IMR-90 (cell line): ENCODE measurements at regions not wholly inside any gene's neighbourhood (a gene's known extent, or its start where the extent isn't known, plus 50 kb on each side); places are given as distances from the start of the nearest gene placed in this dataset.

Source experiments
- ATAC-seq: fragments of 200-7000 bp; cut with Tn5 transposase; 2 replicates; pipeline ENCODE4 v1.9.1; 2020; ENCODE audit warnings: low read depth, mild to moderate bottlenecking, moderate library complexity
- BruUV-seq: library from RNA; stranded (reverse); fragments of 400-500 nt; replicated peaks from 2 replicates; lab custom pipeline; 2021; lab: Mats Ljungman, UMichigan
- CTCF ChIA-PET: fragments of 300-600 bp; formaldehyde crosslinking; extraction: SDS; loops from one replicate; lab custom pipeline; 2021; ENCODE audit warnings: antibody characterized with exemption; lab: Yijun Ruan, JAX
- POLR2A ChIA-PET: fragments of 300-600 bp; sonication (Branson Sonifier 250); formaldehyde crosslinking; loops from one replicate; lab custom pipeline; 2022; ENCODE audit warnings: antibody characterized with exemption; ENCODE audit not compliant: unreplicated experiment; lab: Charles Lee
- DNase-seq: peaks from one replicate; pipeline ENCODE4 v3.0.0; 2013
- H2AFZ ChIP-seq: replicated peaks from 2 replicates; pipeline ENCODE3; 2013; ENCODE audit warnings: low read length, mild to moderate bottlenecking; ENCODE audit not compliant: poor library complexity
- H2AK5ac ChIP-seq: 2 replicates; pipeline ENCODE4 v1.6.1; 2013; ENCODE audit warnings: low read depth, low read length, inconsistent platforms
- H2AK9ac ChIP-seq: replicated peaks from 2 replicates; pipeline ENCODE3; 2013; ENCODE audit warnings: mild to moderate bottlenecking, low read depth, low read length, moderate library complexity; ENCODE audit not compliant: poor library complexity
- H2BK120ac ChIP-seq: 2 replicates; pipeline ENCODE4 v1.6.1; 2013; ENCODE audit warnings: low read depth, low read length, inconsistent platforms
- H2BK15ac ChIP-seq: 3 replicates; pipeline ENCODE4 v1.6.1; 2013; ENCODE audit warnings: low read depth, low read length, inconsistent platforms
- H2BK20ac ChIP-seq: 2 replicates; pipeline ENCODE4 v1.6.1; 2013; ENCODE audit warnings: low read depth, mild to moderate bottlenecking, inconsistent platforms, low read length, moderate library complexity
- H2BK5ac ChIP-seq: 2 replicates; pipeline ENCODE4 v1.6.1; 2013; ENCODE audit warnings: mild to moderate bottlenecking, low read depth, low read length, inconsistent platforms; ENCODE audit not compliant: poor library complexity, severe bottlenecking
- H3K14ac ChIP-seq: replicated peaks from 2 replicates; pipeline ENCODE4 v1.6.1; 2013; ENCODE audit warnings: low read depth, low read length, inconsistent platforms
- H3K18ac ChIP-seq: 2 replicates; pipeline ENCODE4 v1.6.1; 2013; ENCODE audit warnings: low read depth, low read length, control low read depth
- H3K23ac ChIP-seq: 2 replicates; pipeline ENCODE4 v1.6.1; 2013; ENCODE audit warnings: low read depth, low read length, inconsistent platforms
- H3K27ac ChIP-seq: 2 replicates; pipeline ENCODE4 v1.5.1; 2013; ENCODE audit warnings: mild to moderate bottlenecking, control low read depth, low read length; ENCODE audit not compliant: insufficient read depth
- H3K27me3 ChIP-seq: 2 replicates; pipeline ENCODE4 v1.6.1; 2013; ENCODE audit warnings: low read length; ENCODE audit not compliant: control insufficient read depth, insufficient read depth
- H3K36me3 ChIP-seq: 2 replicates; pipeline ENCODE4 v1.6.1; 2013; ENCODE audit warnings: low read length, mixed read lengths; ENCODE audit not compliant: control insufficient read depth, insufficient read depth
- H3K4ac ChIP-seq: 2 replicates; pipeline ENCODE4 v1.6.1; 2013; ENCODE audit warnings: low read depth, low read length, inconsistent platforms
- H3K4me1 ChIP-seq: 2 replicates; pipeline ENCODE4 v1.6.1; 2013; ENCODE audit warnings: low read length, mixed read lengths; ENCODE audit not compliant: control insufficient read depth, insufficient read depth
- H3K4me2 ChIP-seq: 2 replicates; pipeline ENCODE4 v1.6.1; 2013; ENCODE audit warnings: low read depth, mild to moderate bottlenecking, control low read depth, low read length, moderate library complexity
- H3K4me3 ChIP-seq: 2 replicates; pipeline ENCODE4 v1.5.1; 2013; ENCODE audit warnings: low read depth, mild to moderate bottlenecking, control low read depth, low read length, moderate library complexity; ENCODE audit not compliant: insufficient read depth
- H3K56ac ChIP-seq: 2 replicates; pipeline ENCODE4 v1.6.1; 2013; ENCODE audit warnings: low read length, inconsistent platforms; ENCODE audit not compliant: insufficient read depth; ENCODE audit errors: extremely low read depth
- H3K79me1 ChIP-seq, 2 experiments: 2 replicates each; pipeline ENCODE4 v1.6.1; 2013; ENCODE audit warnings: low read length in 2 of 2, inconsistent platforms in 1 of 2, low read depth in 1 of 2
- H3K9ac ChIP-seq: 2 replicates; pipeline ENCODE4 v1.6.1; 2013; ENCODE audit warnings: low read depth, low read length, control low read depth
- H3K9me1 ChIP-seq: 2 replicates; pipeline ENCODE4 v1.6.1; 2013; ENCODE audit warnings: low read length, inconsistent platforms; ENCODE audit not compliant: insufficient read depth
- H3K9me3 ChIP-seq: 2 replicates; pipeline ENCODE4 v1.6.1; 2013; ENCODE audit warnings: low read length; ENCODE audit not compliant: control insufficient read depth, insufficient read depth
- H4K20me1 ChIP-seq: 2 replicates; pipeline ENCODE4 v1.6.1; 2013; ENCODE audit warnings: low read length, inconsistent platforms; ENCODE audit not compliant: insufficient read depth
- H4K5ac ChIP-seq: 2 replicates; pipeline ENCODE4 v1.6.1; 2013; ENCODE audit warnings: mild to moderate bottlenecking, low read depth, low read length, control low read depth
- H4K8ac ChIP-seq, 2 experiments: 2 replicates each; pipeline ENCODE4 v1.6.1; 2013; ENCODE audit warnings: low read depth in 2 of 2, low read length in 2 of 2, control low read depth in 1 of 2, inconsistent platforms in 1 of 2
- H4K91ac ChIP-seq: 2 replicates; pipeline ENCODE4 v1.6.1; 2013; ENCODE audit warnings: low read depth, low read length, inconsistent platforms; ENCODE audit not compliant: insufficient read depth
- CEBPB ChIP-seq: IDR thresholded peaks from 2 replicates; pipeline ENCODE4 v1.6.1; 2012; ENCODE audit warnings: low read depth, low read length, improper control_type of control experiment
- MXI1 ChIP-seq: IDR thresholded peaks from 2 replicates; pipeline ENCODE4 v1.6.1; 2012; ENCODE audit warnings: low read depth, mild to moderate bottlenecking, low read length, moderate library complexity, borderline replicate concordance
- RFX5 ChIP-seq: IDR thresholded peaks from 2 replicates; pipeline ENCODE4 v1.8.0; 2012; ENCODE audit warnings: low read depth, mild to moderate bottlenecking, low read length, moderate library complexity
- WGBS, 2 experiments: methylation state at CpG; one replicate each; pipeline versions ENCODE4 v1.1.5 to v1.1.7; 2013; ENCODE audit warnings: missing lambda C conversion rate in 2 of 2; ENCODE audit not compliant: insufficient read length in 1 of 2; ENCODE audit errors: extremely low coverage in 2 of 2; 5-methylcytosine and 5-hydroxymethylcytosine counted together
- dilution Hi-C: fragments of 300-500 bp; cut with HindIII; formaldehyde crosslinking; loops from one replicate; pipeline ENCODE4 v1.14.3; 2018; ENCODE audit warnings: low sequenced_read_pairs; ENCODE audit not compliant: unreplicated experiment
- in situ Hi-C: fragments of 300-500 bp; cut with MboI; formaldehyde crosslinking; loops from 3 replicates; pipeline ENCODE4 v1.14.3; 2019; ENCODE audit warnings: low sequenced_read_pairs, inconsistent platforms, mixed read lengths
- intact Hi-C: fragments of 100-400 bp; cut with micrococcal nuclease; formaldehyde crosslinking; loops from 2 replicates; pipeline ENCODE4 v1.10.0; 2022
- TF ChIP-seq, protein P1 (sequence below): fragments of 150-350 bp; IDR thresholded peaks from 2 replicates; pipeline ENCODE4 v1.6.1; 2016; ENCODE audit warnings: low read depth, mild to moderate bottlenecking, low read length, moderate library complexity, borderline replicate concordance

DNA sequence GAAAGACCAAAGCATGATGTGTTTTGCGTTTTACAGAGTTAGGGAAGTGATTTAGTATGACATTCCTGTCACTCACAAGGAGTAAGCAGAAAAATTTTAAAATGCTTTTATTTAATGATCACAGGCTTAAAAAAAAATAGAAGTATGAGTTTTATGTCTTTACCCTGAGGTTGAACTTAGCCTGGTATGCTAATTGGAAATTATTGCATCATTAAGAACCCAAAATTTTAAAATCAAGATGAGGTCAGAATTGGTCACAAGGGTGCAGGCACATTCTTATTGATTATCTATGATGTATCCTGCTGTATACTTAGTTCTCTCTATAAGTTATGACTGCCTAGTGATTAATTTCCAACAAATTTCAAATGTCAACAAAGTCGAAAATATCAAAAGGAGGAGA lies 585.6 kb upstream of the ALCAM start:
- intact Hi-C loops (no loop called here), in situ Hi-C loops (no loop called here), dilution Hi-C loops (no loop called here)
- no peaks in the 10 kb centered on the region for H4K20me1 ChIP-seq
- H3K27ac ChIP-seq = no peak overlapping the region
- WGBS, 2 experiments = no CpG with 5 or more reads among the region's 2 CpGs
- peaks cover 3% of the 10 kb centered on the region; the same call in 1 of the 2 replicates for H3K9me3 ChIP-seq
- no peak overlapping the region for H3K18ac ChIP-seq
- no peak overlapping the region for H3K9ac ChIP-seq
- TF ChIP-seq MXI1 (no peak), RFX5 (no peak), CEBPB (0 out of 2 replicates have a peak, but pooled peaks have one; percentile 6)
- TF ChIP-seq, protein P1, sequence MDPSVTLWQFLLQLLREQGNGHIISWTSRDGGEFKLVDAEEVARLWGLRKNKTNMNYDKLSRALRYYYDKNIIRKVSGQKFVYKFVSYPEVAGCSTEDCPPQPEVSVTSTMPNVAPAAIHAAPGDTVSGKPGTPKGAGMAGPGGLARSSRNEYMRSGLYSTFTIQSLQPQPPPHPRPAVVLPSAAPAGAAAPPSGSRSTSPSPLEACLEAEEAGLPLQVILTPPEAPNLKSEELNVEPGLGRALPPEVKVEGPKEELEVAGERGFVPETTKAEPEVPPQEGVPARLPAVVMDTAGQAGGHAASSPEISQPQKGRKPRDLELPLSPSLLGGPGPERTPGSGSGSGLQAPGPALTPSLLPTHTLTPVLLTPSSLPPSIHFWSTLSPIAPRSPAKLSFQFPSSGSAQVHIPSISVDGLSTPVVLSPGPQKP = no peak
- no peaks in the 10 kb centered on the region for H3K4me1 ChIP-seq
- H3K14ac ChIP-seq = no peak overlapping the region
- H4K8ac ChIP-seq = no peak overlapping the region
- POLR2A ChIA-PET = no interaction called here
- H3K56ac ChIP-seq = no peak overlapping the region
- H3K27me3 ChIP-seq = no peaks in the 10 kb centered on the region
- no peak overlapping the region for H4K91ac ChIP-seq
- H2BK5ac ChIP-seq = no peak overlapping the region
- BruUV-seq = no TSS peak
- no peak for ATAC-seq
- no peak overlapping the region for H2BK20ac ChIP-seq
- no peak overlapping the region for H3K23ac ChIP-seq
- H3K79me1 ChIP-seq = no peaks in the 10 kb centered on the region
- H3K9me1 ChIP-seq = no peaks in the 10 kb centered on the region
- H3K4ac ChIP-seq = no peak overlapping the region
- H2BK15ac ChIP-seq = no peak overlapping the region
- H4K5ac ChIP-seq = no peak overlapping the region
- no peak overlapping the region for H3K4me3 ChIP-seq
- no peak overlapping the region for H2AFZ ChIP-seq
- H2AK9ac ChIP-seq = no peak overlapping the region
- no peak overlapping the region for H3K4me2 ChIP-seq
- no peaks in the 10 kb centered on the region for H3K36me3 ChIP-seq
- CTCF ChIA-PET = no interaction called here
- no peak overlapping the region for H2AK5ac ChIP-seq
- DNase-seq = no peak
- no peak overlapping the region for H2BK120ac ChIP-seq
